ENCODE measurements at regions not wholly inside any gene's neighbourhood (a gene's known extent, or its start where the extent isn't known, plus 50 kb on each side); places are given as distances from the start of the nearest gene placed in this dataset.

DNA sequence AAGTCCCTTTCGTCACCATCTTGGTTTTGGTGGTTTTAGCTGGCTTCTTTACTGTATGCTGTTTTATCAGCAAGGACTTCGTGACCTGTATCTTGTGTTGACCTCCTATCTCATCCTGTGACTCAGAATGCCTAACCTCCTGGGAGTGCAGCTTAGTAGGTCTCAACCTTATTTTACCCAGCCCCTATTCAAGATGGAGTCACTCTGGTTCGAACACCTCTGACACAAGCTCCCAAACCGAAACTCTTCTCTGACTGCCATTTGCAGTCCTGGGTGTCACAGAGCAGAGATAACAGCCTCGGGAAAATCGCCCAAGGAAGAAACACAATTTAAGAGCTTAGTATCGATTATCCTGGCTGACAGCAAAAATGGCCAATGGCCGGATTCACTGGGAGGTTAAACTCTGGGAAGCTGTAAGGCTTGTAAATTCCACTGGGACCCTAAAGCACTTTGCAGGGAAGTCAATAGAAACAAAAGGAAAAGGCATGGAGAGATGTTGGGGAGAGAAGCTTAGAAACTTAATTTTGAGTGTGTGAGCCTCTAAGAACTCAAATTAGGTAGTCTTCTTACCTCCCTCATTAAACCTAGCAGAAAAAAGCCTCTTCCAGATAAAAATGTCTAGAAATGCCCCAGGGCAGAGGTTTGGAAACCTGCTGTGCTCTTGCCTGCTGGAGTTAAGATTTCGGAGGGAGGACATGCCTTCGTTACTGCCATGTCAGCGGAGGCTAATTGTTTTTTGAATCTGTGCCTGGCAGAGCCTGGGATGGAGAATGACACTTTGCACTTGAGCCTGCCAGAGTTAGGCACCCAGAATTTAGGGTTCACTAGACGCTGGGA, 56.5 kb upstream of the RPH3A start:
- TF ChIP-seq, protein P1, sequence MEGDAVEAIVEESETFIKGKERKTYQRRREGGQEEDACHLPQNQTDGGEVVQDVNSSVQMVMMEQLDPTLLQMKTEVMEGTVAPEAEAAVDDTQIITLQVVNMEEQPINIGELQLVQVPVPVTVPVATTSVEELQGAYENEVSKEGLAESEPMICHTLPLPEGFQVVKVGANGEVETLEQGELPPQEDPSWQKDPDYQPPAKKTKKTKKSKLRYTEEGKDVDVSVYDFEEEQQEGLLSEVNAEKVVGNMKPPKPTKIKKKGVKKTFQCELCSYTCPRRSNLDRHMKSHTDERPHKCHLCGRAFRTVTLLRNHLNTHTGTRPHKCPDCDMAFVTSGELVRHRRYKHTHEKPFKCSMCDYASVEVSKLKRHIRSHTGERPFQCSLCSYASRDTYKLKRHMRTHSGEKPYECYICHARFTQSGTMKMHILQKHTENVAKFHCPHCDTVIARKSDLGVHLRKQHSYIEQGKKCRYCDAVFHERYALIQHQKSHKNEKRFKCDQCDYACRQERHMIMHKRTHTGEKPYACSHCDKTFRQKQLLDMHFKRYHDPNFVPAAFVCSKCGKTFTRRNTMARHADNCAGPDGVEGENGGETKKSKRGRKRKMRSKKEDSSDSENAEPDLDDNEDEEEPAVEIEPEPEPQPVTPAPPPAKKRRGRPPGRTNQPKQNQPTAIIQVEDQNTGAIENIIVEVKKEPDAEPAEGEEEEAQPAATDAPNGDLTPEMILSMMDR (conservative IDR thresholded peaks at IDR 0.05; ENCODE audit: low read length): no peak
- no peak for TF ChIP-seq EZH2phosphoT487 (IDR thresholded peaks at IDR 0.05; ENCODE audit: borderline replicate concordance, low read depth, low read length)
